Small intestine (tissue), 7 donors: ENCODE measurements at regions not wholly inside any gene's neighbourhood (a gene's known extent, or its start where the extent isn't known, plus 50 kb on each side); places are given as distances from the start of the nearest gene placed in this dataset.

ENCODE experiments used
- DNase-seq, 2 donors: peaks; one replicate each; pipeline versions ENCODE4 v3.0.0 to v3.0.0-alpha.2; 2013
- FAIRE-seq: peaks from 2 replicates; lab custom pipeline; 2012; peaks lifted over from hg19 to GRCh38; lab: Jason Lieb, UNC
- H3K27ac ChIP-seq, 3 donors: one replicate each; pipeline ENCODE4 v1.5.1; 2013; ENCODE audit warnings: low read length in 2 of 3, mild to moderate bottlenecking in 2 of 3, control low read depth in 1 of 3, inconsistent platforms in 1 of 3, low read depth in 1 of 3, moderate library complexity in 1 of 3
- H3K27me3 ChIP-seq, 3 donors: one replicate each; pipeline ENCODE4 v1.6.1; 2013; ENCODE audit warnings: low read length in 3 of 3, inconsistent platforms in 1 of 3; ENCODE audit not compliant: control insufficient read depth in 3 of 3, insufficient read depth in 3 of 3
- H3K36me3 ChIP-seq, 3 donors: one replicate each; pipeline ENCODE4 v1.6.1; 2013; ENCODE audit warnings: low read length in 3 of 3, inconsistent platforms in 1 of 3, low read depth in 1 of 3, mild to moderate bottlenecking in 1 of 3, moderate library complexity in 1 of 3; ENCODE audit not compliant: control insufficient read depth in 3 of 3, insufficient read depth in 2 of 3
- H3K4me1 ChIP-seq, 3 donors: one replicate each; pipeline ENCODE4 v1.6.1; 2013; ENCODE audit warnings: low read length in 2 of 3, inconsistent platforms in 1 of 3, low read depth in 1 of 3, mild to moderate bottlenecking in 1 of 3, moderate library complexity in 1 of 3; ENCODE audit not compliant: control insufficient read depth in 3 of 3, insufficient read depth in 2 of 3
- H3K4me3 ChIP-seq, 3 donors: one replicate each; pipeline ENCODE4 v1.5.1; 2013; ENCODE audit warnings: low read length in 3 of 3, control low read depth in 1 of 3, inconsistent platforms in 1 of 3, low read depth in 1 of 3, mild to moderate bottlenecking in 1 of 3, moderate library complexity in 1 of 3
- H3K9me3 ChIP-seq, 2 donors: one replicate each; pipeline ENCODE4 v1.6.1; 2013; ENCODE audit warnings: low read depth in 1 of 2, low read length in 1 of 2; ENCODE audit not compliant: control insufficient read depth in 2 of 2, insufficient read depth in 1 of 2
- WGBS, 3 donors: extraction: QIAGEN DNeasy Blood & Tissue Kit; methylation state at CpG; one replicate each; pipeline ENCODE4 v1.1.7; 2013; 5-methylcytosine and 5-hydroxymethylcytosine counted together
- donor health status: healthy with polysubstance abuse.
- donor health status: control.
- donor health status: control.
- donor health status: Bipolar disorder and iron deficiency.
- donor health status: healthy.

DNA sequence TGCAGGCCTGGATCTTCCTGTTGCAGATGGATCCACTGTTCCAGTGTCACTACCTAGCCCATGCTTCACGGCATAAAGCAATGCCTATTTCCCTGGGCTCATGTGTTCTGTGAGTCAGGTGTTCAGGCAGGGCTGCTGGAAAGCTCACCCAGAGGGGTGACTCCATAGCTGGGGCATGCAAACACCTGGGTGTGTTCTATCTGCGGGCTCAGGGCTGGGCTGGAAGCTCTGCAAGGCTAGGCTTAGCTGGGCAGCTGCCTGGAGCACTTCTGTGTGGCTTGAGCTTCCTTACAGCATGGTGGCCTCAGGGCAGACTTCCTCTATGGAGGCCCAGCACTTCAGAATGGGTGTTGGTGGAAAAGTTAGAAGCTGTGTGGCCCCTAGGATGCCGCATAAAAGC, 139.9 kb downstream of the GADD45G start:
- DNase-seq, result no peak
- WGBS, 3 donors, result 91 to 97% (median 95%) methylated on average over 3 of the region's 3 CpGs
- Histone ChIP-seq H3K9me3 (peaks cover 0 to 17% of the 10 kb centered on the region in 2 donors), H3K4me1 (peaks cover 0 to 5% (median 0%) of the 10 kb centered on the region in 3 donors), H3K36me3 (no peaks in the 10 kb centered on the region), H3K27me3 (no peaks in the 10 kb centered on the region), H3K4me3 (no peak overlapping the region), H3K27ac (no peak overlapping the region)
- no peak for FAIRE-seq

DNA sequence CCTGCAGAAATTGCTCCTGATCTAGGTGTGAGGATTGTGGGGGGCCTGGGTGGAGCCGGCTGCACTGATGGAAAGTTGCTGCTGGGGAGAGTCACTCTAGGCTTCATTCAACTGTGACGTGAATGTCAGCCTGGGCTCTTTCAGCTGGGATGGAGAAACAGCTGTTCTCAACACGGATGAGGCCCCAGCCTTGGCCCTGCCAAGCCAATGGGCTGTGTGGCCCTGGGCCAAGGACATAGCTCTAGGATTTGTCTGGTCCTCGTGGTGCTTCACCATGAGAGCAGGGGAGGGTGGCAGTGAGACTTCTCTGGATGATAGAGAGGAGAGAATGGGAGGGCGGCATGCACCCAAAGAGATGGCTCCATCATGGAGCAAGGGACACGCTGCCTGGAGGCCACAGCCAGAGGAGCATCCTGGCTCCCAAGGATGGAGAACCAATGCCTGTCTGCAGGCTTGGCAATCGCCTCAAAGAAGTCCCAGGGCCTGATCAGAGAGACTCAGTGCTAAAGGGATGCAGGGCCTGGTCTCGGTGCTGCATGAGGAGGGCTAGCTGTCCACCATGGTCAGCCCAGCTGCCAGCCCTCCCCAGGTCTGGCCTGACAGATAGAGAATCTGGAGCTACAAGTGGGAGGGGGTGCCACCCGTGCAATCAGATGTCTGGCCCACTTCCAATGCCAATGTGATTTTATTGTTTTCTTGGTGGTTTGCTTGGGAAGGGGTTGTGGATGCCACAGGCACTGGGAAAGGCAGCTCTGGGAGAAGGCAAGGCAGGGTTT, 141.0 kb downstream of the GADD45G start:
- Histone ChIP-seq H3K9me3 (peaks cover 0 to 17% of the 10 kb centered on the region in 2 donors), H3K27me3 (no peaks in the 10 kb centered on the region), H3K4me1 (peaks cover 0 to 4% (median 0%) of the 10 kb centered on the region in 3 donors), H3K36me3 (no peaks in the 10 kb centered on the region), H3K27ac (no peak overlapping the region), H3K4me3 (no peak overlapping the region)
- 80 to 83% (median 80%) methylated on average over 9 of the region's 9 CpGs for WGBS, 3 donors
- no peak for FAIRE-seq
- DNase-seq, result no peak

DNA sequence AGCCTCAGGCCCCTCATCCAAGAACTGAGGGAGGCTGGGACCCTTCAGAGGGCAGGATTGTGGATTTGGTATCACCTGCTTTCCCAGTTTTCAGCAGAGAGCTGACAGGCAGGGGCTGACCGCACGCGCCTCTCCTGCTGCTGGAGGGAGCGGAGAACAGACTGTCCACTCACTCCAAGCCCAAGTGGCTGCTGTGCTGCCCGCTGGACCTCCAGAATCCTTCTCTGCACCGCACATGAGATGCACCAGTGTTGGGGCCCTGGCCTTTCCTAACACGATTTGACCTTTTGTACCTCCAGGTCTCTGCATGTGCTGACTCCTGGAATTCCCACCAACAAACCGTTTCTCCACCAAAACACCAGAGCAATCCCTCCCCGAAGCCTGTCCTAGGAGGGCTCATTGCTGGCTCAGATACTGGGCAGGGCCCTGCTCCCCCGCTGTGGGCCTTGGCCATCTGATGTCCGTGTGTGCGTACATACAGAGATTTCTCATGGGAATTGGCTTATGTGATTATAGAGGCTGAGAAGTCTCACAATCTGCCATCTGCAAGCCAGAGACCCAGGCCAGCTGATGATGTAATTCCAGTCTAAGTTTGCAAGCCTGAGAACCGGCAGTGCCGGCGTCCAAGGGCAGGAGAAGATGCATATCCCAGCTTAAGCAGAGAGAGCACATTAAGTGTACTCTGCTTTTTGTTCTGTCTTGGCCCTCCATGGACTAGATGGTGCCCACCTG, 141.7 kb downstream of the GADD45G start:
- Histone ChIP-seq H3K27ac (no peak overlapping the region), H3K4me3 (no peak overlapping the region), H3K9me3 (peaks cover 0 to 17% of the 10 kb centered on the region in 2 donors), H3K36me3 (no peaks in the 10 kb centered on the region), H3K4me1 (no peaks in the 10 kb centered on the region), H3K27me3 (no peaks in the 10 kb centered on the region)
- DNase-seq (no peak), FAIRE-seq (no peak)
- 76 to 90% (median 80%) methylated on average over 15 of the region's 15 CpGs for WGBS, 3 donors

DNA sequence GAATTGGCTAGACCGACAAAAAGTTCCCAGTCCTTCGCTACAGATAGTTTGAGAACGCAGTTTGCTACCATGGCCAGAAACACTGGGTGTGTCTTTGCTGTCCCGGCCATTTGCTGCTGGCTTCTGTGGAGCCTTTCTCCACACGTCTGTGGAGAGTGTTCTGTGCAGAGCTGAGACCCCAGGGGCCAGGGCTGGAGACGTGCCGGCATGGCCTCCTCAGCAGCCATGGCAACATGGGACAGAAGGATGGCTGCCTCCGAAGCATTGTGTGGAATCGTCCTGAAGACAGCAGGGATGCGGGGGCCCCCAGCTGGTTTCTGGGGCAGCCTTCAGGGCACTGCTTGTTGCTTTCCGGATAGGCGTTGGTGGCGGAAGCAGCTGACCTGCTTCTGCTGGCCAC, 142.8 kb downstream of the GADD45G start:
- FAIRE-seq, result no peak
- Histone ChIP-seq H3K4me3 (no peak overlapping the region), H3K4me1 (no peaks in the 10 kb centered on the region), H3K9me3 (peaks cover 0 to 17% of the 10 kb centered on the region in 2 donors), H3K27ac (no peak overlapping the region), H3K27me3 (no peaks in the 10 kb centered on the region), H3K36me3 (no peaks in the 10 kb centered on the region)
- 72 to 86% (median 84%) methylated on average over 13 of the region's 13 CpGs for WGBS, 3 donors
- no peak for DNase-seq

DNA sequence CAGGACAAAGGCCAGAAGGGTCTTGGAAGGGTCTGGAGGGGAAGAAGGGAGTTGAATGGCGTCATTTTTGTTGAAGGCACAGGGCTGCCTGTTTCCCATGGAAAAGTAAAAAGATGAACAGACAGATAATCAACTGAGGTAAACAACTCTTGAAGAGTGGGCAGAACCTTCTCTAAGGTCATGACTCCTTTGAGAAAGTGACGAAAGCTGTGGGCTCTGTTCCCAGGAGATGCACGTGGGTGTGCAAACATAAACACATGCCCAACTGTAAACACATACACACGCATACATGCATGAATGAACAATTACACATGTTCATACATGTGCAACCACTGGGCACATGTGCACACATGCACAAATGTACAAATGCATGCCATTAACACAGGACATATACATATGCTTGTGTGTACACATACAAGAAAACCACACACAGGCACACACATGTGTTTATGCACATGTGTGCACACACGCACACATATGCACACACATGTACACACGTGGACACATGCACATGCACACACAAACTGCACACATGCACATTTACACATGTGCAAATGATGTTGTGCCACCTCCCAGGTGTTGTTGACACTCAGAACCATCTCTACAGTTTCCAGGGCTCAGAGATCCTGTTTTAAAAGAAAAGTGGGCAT, 143.3 kb downstream of the GADD45G start:
- WGBS, 3 donors, result 59 to 73% (median 65%) methylated on average over 6 of the region's 6 CpGs
- Histone ChIP-seq H3K9me3 (peaks cover 0 to 17% of the 10 kb centered on the region in 2 donors), H3K4me1 (no peaks in the 10 kb centered on the region), H3K36me3 (no peaks in the 10 kb centered on the region), H3K27ac (no peak overlapping the region), H3K27me3 (no peaks in the 10 kb centered on the region), H3K4me3 (no peak overlapping the region)
- no peak for DNase-seq
- no peak for FAIRE-seq

DNA sequence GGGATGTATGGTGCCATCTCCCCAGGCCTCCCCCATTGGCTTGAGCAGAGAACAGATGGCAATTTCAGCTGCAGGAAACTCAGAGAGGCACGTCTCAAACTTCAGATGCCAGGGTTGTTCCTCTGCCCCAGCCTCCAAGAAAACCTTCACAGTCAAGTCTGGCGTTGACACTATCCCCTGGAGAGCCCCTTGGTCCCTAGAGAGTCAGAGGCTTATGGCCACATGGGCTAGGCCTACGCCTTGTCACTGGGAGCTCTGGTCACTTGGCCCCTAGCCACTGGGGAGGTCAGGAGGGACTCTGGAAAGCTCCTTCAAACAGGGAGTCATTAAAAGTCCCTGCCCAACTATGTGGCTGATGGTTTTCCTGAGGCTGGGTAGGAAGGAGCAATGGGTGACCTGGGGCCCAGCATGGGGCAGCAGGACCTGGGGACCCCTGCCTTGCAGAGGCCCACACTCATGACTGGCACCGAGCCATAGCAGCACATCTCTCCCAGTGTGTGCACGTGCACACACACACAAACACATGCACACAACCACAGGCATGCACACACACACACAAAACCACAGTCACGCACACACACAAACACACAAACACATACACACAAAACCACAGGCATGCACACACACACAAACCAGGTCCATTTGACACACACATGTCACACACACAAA, 144.2 kb downstream of the GADD45G start:
- Histone ChIP-seq H3K4me1 (no peaks in the 10 kb centered on the region), H3K27ac (no peak overlapping the region), H3K9me3 (peaks cover 0 to 17% of the 10 kb centered on the region in 2 donors), H3K4me3 (no peak overlapping the region), H3K27me3 (no peaks in the 10 kb centered on the region), H3K36me3 (no peaks in the 10 kb centered on the region)
- DNase-seq (no peak), FAIRE-seq (no peak)
- WGBS, 3 donors, result 80 to 91% (median 86%) methylated on average over 6 of the region's 6 CpGs

DNA sequence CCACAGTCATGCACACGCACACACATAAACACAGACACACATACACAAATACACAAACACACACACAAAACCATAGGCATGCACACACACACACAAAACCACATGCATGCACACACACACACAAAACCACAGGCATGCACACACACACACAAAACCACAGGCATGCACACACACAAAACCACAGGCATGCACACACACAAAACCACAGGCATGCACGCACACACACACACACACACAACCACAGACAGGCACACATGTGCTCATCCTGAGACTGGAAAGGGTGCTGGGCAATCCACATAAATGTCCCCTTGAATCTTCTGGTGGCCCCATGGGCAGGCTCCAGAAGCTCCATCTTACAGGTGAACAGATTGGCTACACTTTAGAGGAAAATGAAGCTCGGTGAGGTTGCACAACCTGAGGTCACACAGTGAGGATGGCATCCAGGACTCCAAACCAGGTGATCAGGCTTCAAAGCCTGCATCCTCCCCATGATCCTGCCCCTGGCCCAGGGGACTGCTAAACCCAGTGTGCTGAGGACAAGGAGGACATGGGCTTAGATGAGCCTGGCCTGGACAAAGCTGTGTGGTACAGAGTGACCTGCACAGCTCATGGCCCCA, 144.8 kb downstream of the GADD45G start:
- FAIRE-seq, result no peak

More for the DNA sequence above, 144.8 kb downstream of the GADD45G start:
- Histone ChIP-seq H3K4me1 (no peaks in the 10 kb centered on the region), H3K36me3 (no peaks in the 10 kb centered on the region), H3K27ac (no peak overlapping the region), H3K27me3 (no peaks in the 10 kb centered on the region), H3K9me3 (peaks cover 0 to 15% of the 10 kb centered on the region in 2 donors), H3K4me3 (no peak overlapping the region)
- DNase-seq, result no peak
- WGBS, 3 donors, result 76 to 86% (median 82%) methylated on average over 3 of the region's 3 CpGs
